ENCODE measurements at regions not wholly inside any gene's neighbourhood (a gene's known extent, or its start where the extent isn't known, plus 50 kb on each side); places are given as distances from the start of the nearest gene placed in this dataset.

DNA sequence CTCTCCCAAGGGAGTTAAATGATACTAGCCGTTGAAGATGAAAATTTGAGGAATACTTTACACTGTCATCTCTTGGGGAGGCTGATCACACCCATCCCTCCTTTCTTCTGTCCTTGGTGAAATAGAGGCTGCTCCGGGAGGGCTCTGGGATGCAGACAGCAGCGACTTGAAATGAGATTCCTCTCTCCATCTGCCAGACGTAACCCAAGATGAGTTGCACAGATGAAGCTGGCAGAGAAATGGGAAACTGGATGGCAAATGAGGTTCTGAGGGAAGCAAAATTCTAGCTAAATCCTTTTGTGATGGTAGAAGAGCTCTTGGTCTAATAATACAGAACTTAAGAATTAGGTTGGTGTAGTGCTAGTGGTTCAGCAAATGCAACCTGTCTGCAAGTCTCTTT, 201.4 kb downstream of the AASDH start:
- no peaks in the 10 kb centered on the region for H3K27me3 ChIP-seq (ENCODE audit: insufficient read depth, low read length)
- H3K36me3 ChIP-seq (ENCODE audit: insufficient read depth, low read length) = no peaks in the 10 kb centered on the region
- DNase-seq (ENCODE audit: insufficient read length, low spot score, missing footprints) = no peak
- no peaks in the 10 kb centered on the region for H3K79me2 ChIP-seq (ENCODE audit: insufficient read depth, low read length)
- TF ChIP-seq, protein P1, sequence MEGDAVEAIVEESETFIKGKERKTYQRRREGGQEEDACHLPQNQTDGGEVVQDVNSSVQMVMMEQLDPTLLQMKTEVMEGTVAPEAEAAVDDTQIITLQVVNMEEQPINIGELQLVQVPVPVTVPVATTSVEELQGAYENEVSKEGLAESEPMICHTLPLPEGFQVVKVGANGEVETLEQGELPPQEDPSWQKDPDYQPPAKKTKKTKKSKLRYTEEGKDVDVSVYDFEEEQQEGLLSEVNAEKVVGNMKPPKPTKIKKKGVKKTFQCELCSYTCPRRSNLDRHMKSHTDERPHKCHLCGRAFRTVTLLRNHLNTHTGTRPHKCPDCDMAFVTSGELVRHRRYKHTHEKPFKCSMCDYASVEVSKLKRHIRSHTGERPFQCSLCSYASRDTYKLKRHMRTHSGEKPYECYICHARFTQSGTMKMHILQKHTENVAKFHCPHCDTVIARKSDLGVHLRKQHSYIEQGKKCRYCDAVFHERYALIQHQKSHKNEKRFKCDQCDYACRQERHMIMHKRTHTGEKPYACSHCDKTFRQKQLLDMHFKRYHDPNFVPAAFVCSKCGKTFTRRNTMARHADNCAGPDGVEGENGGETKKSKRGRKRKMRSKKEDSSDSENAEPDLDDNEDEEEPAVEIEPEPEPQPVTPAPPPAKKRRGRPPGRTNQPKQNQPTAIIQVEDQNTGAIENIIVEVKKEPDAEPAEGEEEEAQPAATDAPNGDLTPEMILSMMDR (IDR thresholded peaks at IDR 0.05; ENCODE audit: extremely low read depth, low read depth, low read length) = no peak
- no peak overlapping the region for H3K4me3 ChIP-seq (ENCODE audit: insufficient read depth, low read length)
- H4K20me1 ChIP-seq (ENCODE audit: insufficient read depth, low read length) = no peaks in the 10 kb centered on the region
- H3K27ac ChIP-seq (ENCODE audit: low read depth, low read length) = no peak overlapping the region
- H3K4me1 ChIP-seq (ENCODE audit: insufficient read depth, low read length) = no peaks in the 10 kb centered on the region
- H3K9me3 ChIP-seq (ENCODE audit: low read depth, low read length) = no peaks in the 10 kb centered on the region
- H3K4me2 ChIP-seq (ENCODE audit: insufficient read depth, low read length) = no peak overlapping the region
- no peak overlapping the region for H2AFZ ChIP-seq (ENCODE audit: low read length)

- DNase-seq (ENCODE audit: insufficient read length, low spot score, missing footprints) = no peak
- TF ChIP-seq, protein P1 (IDR thresholded peaks at IDR 0.05; ENCODE audit: extremely low read depth, low read depth, low read length) = no peak
- no peaks in the 10 kb centered on the region for H3K36me3 ChIP-seq (ENCODE audit: insufficient read depth, low read length)
Observed at GRCh38 chr4:56184214-56184613, 203.1 kb downstream of the AASDH start.

GRCh38 chr4:56183344-56183959, 203.8 kb downstream of the AASDH start:
- TF ChIP-seq, protein P1 (IDR thresholded peaks at IDR 0.05; ENCODE audit: extremely low read depth, low read depth, low read length) = no peak
- Histone ChIP-seq H3K9me3 (ENCODE audit: low read depth, low read length) (no peaks in the 10 kb centered on the region), H4K20me1 (ENCODE audit: insufficient read depth, low read length) (no peaks in the 10 kb centered on the region), H2AFZ (ENCODE audit: low read length) (no peak overlapping the region), H3K4me1 (ENCODE audit: insufficient read depth, low read length) (no peaks in the 10 kb centered on the region), H3K27me3 (ENCODE audit: insufficient read depth, low read length) (no peaks in the 10 kb centered on the region), H3K36me3 (ENCODE audit: insufficient read depth, low read length) (no peaks in the 10 kb centered on the region), H3K4me2 (ENCODE audit: insufficient read depth, low read length) (no peak overlapping the region), H3K4me3 (ENCODE audit: insufficient read depth, low read length) (no peak overlapping the region), H3K79me2 (ENCODE audit: insufficient read depth, low read length) (no peaks in the 10 kb centered on the region), H3K27ac (ENCODE audit: low read depth, low read length) (no peak overlapping the region)
- DNase-seq (ENCODE audit: insufficient read length, low spot score, missing footprints) = no peak

More at GRCh38 chr4:56184214-56184613, 203.1 kb downstream of the AASDH start:
- Histone ChIP-seq H3K9me3 (ENCODE audit: low read depth, low read length) (no peaks in the 10 kb centered on the region), H2AFZ (ENCODE audit: low read length) (no peak overlapping the region), H3K4me1 (ENCODE audit: insufficient read depth, low read length) (no peaks in the 10 kb centered on the region), H3K4me3 (ENCODE audit: insufficient read depth, low read length) (no peak overlapping the region), H3K27ac (ENCODE audit: low read depth, low read length) (no peak overlapping the region), H4K20me1 (ENCODE audit: insufficient read depth, low read length) (no peaks in the 10 kb centered on the region), H3K79me2 (ENCODE audit: insufficient read depth, low read length) (no peaks in the 10 kb centered on the region), H3K4me2 (ENCODE audit: insufficient read depth, low read length) (no peak overlapping the region), H3K27me3 (ENCODE audit: insufficient read depth, low read length) (no peaks in the 10 kb centered on the region)

DNA sequence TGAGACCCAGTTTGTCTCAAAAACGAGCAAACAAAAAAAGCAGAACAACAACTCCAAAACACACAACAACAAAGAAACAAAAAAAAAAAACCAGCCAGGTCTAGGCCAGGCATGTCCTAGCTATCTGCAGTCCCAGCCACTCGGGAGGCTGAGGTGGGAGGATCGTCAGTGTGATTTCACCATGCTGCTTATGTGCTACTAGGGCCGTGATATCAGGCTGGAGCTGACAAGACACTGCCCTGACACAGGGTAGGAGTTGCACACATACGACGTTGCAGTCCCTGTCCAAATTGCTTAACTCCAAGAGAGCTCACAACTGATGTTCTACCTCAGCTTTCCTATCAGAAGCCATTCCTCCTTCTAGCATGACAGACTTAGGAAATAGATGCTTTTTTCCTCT, 204.9 kb downstream of the AASDH start:
- Histone ChIP-seq H2AFZ (ENCODE audit: low read length) (no peak overlapping the region), H4K20me1 (ENCODE audit: insufficient read depth, low read length) (no peaks in the 10 kb centered on the region), H3K27me3 (ENCODE audit: insufficient read depth, low read length) (no peaks in the 10 kb centered on the region), H3K4me2 (ENCODE audit: insufficient read depth, low read length) (no peak overlapping the region), H3K27ac (ENCODE audit: low read depth, low read length) (no peak overlapping the region), H3K4me3 (ENCODE audit: insufficient read depth, low read length) (no peak overlapping the region), H3K36me3 (ENCODE audit: insufficient read depth, low read length) (no peaks in the 10 kb centered on the region), H3K4me1 (ENCODE audit: insufficient read depth, low read length) (no peaks in the 10 kb centered on the region), H3K9me3 (ENCODE audit: low read depth, low read length) (no peaks in the 10 kb centered on the region), H3K79me2 (ENCODE audit: insufficient read depth, low read length) (no peaks in the 10 kb centered on the region)
- DNase-seq (ENCODE audit: insufficient read length, low spot score, missing footprints) = no peak
- TF ChIP-seq, protein P1 (IDR thresholded peaks at IDR 0.05; ENCODE audit: extremely low read depth, low read depth, low read length) = no peak
